Neural crest cell (in vitro differentiated cells): ENCODE measurements at regions not wholly inside any gene's neighbourhood (a gene's known extent, or its start where the extent isn't known, plus 50 kb on each side); places are given as distances from the start of the nearest gene placed in this dataset.

Source experiments
- DNase-seq: peaks from one replicate; pipeline ENCODE4 v3.0.0; 2021; ENCODE audit warnings: low read depth, mixed read lengths, low spot score
- H3K27ac Mint-ChIP-seq: one replicate; pipeline ENCODE4 v1.8.0; 2021; ENCODE audit warnings: mild to moderate bottlenecking, mixed read lengths; ENCODE audit not compliant: unreplicated experiment
- H3K27me3 Mint-ChIP-seq: 2 replicates; pipeline ENCODE4 v1.8.0; 2021; ENCODE audit warnings: low read depth, mild to moderate bottlenecking, mixed read lengths
- H3K36me3 Mint-ChIP-seq: 2 replicates; pipeline ENCODE4 v1.8.0; 2021; ENCODE audit warnings: low read depth, mild to moderate bottlenecking, mixed read lengths
- H3K4me1 Mint-ChIP-seq: 2 replicates; pipeline ENCODE4 v1.8.0; 2021; ENCODE audit warnings: mixed read lengths
- H3K4me3 Mint-ChIP-seq: one replicate; pipeline ENCODE4 v1.8.0; 2021; ENCODE audit warnings: mild to moderate bottlenecking, mixed read lengths
- H3K9me3 Mint-ChIP-seq: 2 replicates; pipeline ENCODE4 v1.8.0; 2021; ENCODE audit warnings: mixed read lengths
- TF ChIP-seq, protein P1 (sequence below): fragments of 200-600 bp; sonication (generic); conservative IDR thresholded peaks from 2 replicates; pipeline ENCODE4 v1.5.0; 2021; ENCODE audit warnings: antibody characterized with exemption, mild to moderate bottlenecking

- no peak overlapping the region for H3K4me3 Mint-ChIP-seq
- no peaks in the 10 kb centered on the region for H3K9me3 Mint-ChIP-seq
- H3K27ac Mint-ChIP-seq = no peak overlapping the region
- H3K36me3 Mint-ChIP-seq = no peaks in the 10 kb centered on the region
- H3K27me3 Mint-ChIP-seq = no peaks in the 10 kb centered on the region
- H3K4me1 Mint-ChIP-seq = peaks cover 12% of the 10 kb centered on the region
- TF ChIP-seq, protein P1, sequence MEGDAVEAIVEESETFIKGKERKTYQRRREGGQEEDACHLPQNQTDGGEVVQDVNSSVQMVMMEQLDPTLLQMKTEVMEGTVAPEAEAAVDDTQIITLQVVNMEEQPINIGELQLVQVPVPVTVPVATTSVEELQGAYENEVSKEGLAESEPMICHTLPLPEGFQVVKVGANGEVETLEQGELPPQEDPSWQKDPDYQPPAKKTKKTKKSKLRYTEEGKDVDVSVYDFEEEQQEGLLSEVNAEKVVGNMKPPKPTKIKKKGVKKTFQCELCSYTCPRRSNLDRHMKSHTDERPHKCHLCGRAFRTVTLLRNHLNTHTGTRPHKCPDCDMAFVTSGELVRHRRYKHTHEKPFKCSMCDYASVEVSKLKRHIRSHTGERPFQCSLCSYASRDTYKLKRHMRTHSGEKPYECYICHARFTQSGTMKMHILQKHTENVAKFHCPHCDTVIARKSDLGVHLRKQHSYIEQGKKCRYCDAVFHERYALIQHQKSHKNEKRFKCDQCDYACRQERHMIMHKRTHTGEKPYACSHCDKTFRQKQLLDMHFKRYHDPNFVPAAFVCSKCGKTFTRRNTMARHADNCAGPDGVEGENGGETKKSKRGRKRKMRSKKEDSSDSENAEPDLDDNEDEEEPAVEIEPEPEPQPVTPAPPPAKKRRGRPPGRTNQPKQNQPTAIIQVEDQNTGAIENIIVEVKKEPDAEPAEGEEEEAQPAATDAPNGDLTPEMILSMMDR = no peak
- no peak for DNase-seq
Observed at GRCh38 chr2:129801575-129801974, 177.9 kb upstream of the RAB6C start.

- H3K27ac Mint-ChIP-seq = no peak overlapping the region
- TF ChIP-seq, protein P1 = no peak
- no peaks in the 10 kb centered on the region for H3K36me3 Mint-ChIP-seq
- peaks cover 12% of the 10 kb centered on the region for H3K4me1 Mint-ChIP-seq
- no peak overlapping the region for H3K4me3 Mint-ChIP-seq
- no peaks in the 10 kb centered on the region for H3K27me3 Mint-ChIP-seq
- no peaks in the 10 kb centered on the region for H3K9me3 Mint-ChIP-seq
- no peak for DNase-seq
Observed at GRCh38 chr2:129802290-129802689, 177.2 kb upstream of the RAB6C start.

GRCh38 chr2:129803032-129803431, 176.4 kb upstream of the RAB6C start:
- TF ChIP-seq, protein P1 = no peak
- H3K4me3 Mint-ChIP-seq = no peak overlapping the region
- H3K27ac Mint-ChIP-seq = no peak overlapping the region
- no peaks in the 10 kb centered on the region for H3K36me3 Mint-ChIP-seq
- no peaks in the 10 kb centered on the region for H3K27me3 Mint-ChIP-seq
- no peak for DNase-seq
- peaks cover 12% of the 10 kb centered on the region for H3K4me1 Mint-ChIP-seq
- H3K9me3 Mint-ChIP-seq = no peaks in the 10 kb centered on the region

DNA sequence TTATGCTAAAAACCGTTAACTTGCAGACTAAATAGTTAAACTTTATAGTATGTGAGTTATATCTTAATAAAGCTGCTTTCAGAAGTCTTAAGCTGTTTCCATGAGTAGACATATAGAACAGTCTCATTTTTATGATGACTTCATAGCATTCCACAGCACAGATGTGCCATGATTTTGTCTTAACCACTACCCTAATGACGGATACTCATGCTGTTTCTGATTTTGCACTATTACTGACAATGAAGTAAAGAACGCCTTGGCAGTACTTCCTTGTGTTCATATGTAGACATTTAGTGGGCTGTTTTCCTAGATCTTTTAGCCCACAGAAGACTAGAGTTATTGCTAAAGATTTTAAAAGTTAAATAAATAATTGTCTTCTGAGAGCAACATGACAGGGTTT, 175.6 kb upstream of the RAB6C start:
- Mint-ChIP-seq H3K4me3 (no peak overlapping the region), H3K27ac (no peak overlapping the region), H3K4me1 (peaks cover 12% of the 10 kb centered on the region), H3K27me3 (no peaks in the 10 kb centered on the region), H3K36me3 (no peaks in the 10 kb centered on the region), H3K9me3 (no peaks in the 10 kb centered on the region)
- DNase-seq = no peak
- TF ChIP-seq, protein P1 = no peak

DNA sequence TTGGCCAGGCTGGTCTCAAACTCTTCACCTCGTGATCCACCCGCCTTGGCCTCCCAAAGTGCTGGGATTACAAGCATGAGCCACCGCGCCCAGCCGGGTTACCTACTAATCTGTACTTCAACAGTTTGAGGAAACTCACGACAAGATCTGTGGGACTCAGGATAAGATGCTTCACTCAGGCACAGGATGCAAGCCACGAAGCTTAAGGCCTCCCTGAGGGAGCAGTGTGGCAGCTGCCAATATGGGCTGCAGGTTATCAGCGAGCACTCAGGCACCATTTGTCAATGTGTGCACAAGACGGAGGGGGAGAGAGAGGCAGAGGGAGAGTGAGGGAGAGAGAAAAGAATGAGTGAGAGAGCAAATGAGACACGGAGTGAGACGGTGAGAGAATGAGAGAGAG, 173.6 kb upstream of the RAB6C start:
- no peak overlapping the region for H3K4me3 Mint-ChIP-seq
- DNase-seq = no peak
- H3K36me3 Mint-ChIP-seq = no peaks in the 10 kb centered on the region
- no peaks in the 10 kb centered on the region for H3K9me3 Mint-ChIP-seq
- TF ChIP-seq, protein P1 = no peak
- H3K4me1 Mint-ChIP-seq = peaks cover 12% of the 10 kb centered on the region
- no peak overlapping the region for H3K27ac Mint-ChIP-seq
- H3K27me3 Mint-ChIP-seq = no peaks in the 10 kb centered on the region

GRCh38 chr2:129806317-129806716, 173.1 kb upstream of the RAB6C start:
- Mint-ChIP-seq H3K27ac (no peak overlapping the region), H3K36me3 (no peaks in the 10 kb centered on the region), H3K27me3 (no peaks in the 10 kb centered on the region), H3K4me3 (no peak overlapping the region), H3K9me3 (no peaks in the 10 kb centered on the region), H3K4me1 (peaks cover 12% of the 10 kb centered on the region)
- TF ChIP-seq, protein P1 = no peak
- no peak for DNase-seq
